ENCODE measurements at regions not wholly inside any gene's neighbourhood (a gene's known extent, or its start where the extent isn't known, plus 50 kb on each side); places are given as distances from the start of the nearest gene placed in this dataset.

GRCh38 chr22:47814474-47814873, 1052.0 kb downstream of the TBC1D22A start:
- Histone ChIP-seq H2AFZ (no peak overlapping the region), H3K27ac (ENCODE audit: low read depth) (no peak overlapping the region), H3K9me2 (ENCODE audit: insufficient read depth) (no peaks in the 10 kb centered on the region), H3K4me1 (ENCODE audit: insufficient read depth) (no peaks in the 10 kb centered on the region), H3K79me2 (replicated peaks; ENCODE audit: insufficient read depth) (no peaks in the 10 kb centered on the region), H3K4me2 (no peak overlapping the region), H3K36me3 (ENCODE audit: insufficient read depth) (peaks cover 4% of the 10 kb centered on the region; the same call in 1 of the 2 replicates), H3K27me3 (ENCODE audit: insufficient read depth) (no peaks in the 10 kb centered on the region), H4K20me1 (replicated peaks; ENCODE audit: insufficient read depth) (no peaks in the 10 kb centered on the region), H3F3A (replicated peaks; ENCODE audit: low read depth) (0 out of 2 replicates have a peak, but pooled peaks cover 4% of the 10 kb centered on the region), H3K4me3 (no peak overlapping the region)
- Mint-ChIP-seq H3K36me3 (ENCODE audit: low read depth) (no peaks in the 10 kb centered on the region; the same call in 2 of the 3 replicates), H3K4me3 (no peak overlapping the region), H3K27me3 (ENCODE audit: insufficient read depth, low read depth, poor library complexity) (peaks cover 3% of the 10 kb centered on the region), H3K4me1 (0 out of 3 replicates have a peak, but pooled peaks cover 2% of the 10 kb centered on the region), H3K27ac (no peak overlapping the region), H3K9me3 (peaks cover 37% of the 10 kb centered on the region)
- TF ChIP-seq ETS1 (IDR thresholded peaks at IDR 0.05) = no peak
- no peak for TF ChIP-seq ZNF114 (CRISPR knock-in tag; IDR thresholded peaks at IDR 0.05)
- no peak for TF ChIP-seq EZH2phosphoT487 (IDR thresholded peaks at IDR 0.05; ENCODE audit: unreplicated experiment)
- no peak for TF ChIP-seq NANOG (IDR thresholded peaks at IDR 0.05; ENCODE audit: borderline replicate concordance)
- no peak for TF ChIP-seq CTCF (conservative IDR thresholded peaks at IDR 0.05; ENCODE audit: low read depth in 2 of 2)
- no peak for TF ChIP-seq POLR2AphosphoS5 (IDR thresholded peaks at IDR 0.05; ENCODE audit: low read depth)
- TF ChIP-seq STAT1 (IDR thresholded peaks at IDR 0.05; ENCODE audit: unreplicated experiment) = no peak
- TF ChIP-seq ZNF331 (CRISPR knock-in tag; IDR thresholded peaks at IDR 0.05; ENCODE audit: low read depth) = no peak
- no peak for TF ChIP-seq EZH2 (IDR thresholded peaks at IDR 0.05; ENCODE audit: low read depth, unreplicated experiment)
- TF ChIP-seq REST (IDR thresholded peaks at IDR 0.05; ENCODE audit: unreplicated experiment) = no peak
- no peak for TF ChIP-seq CREB1 (CRISPR knock-in tag; IDR thresholded peaks at IDR 0.05; ENCODE audit: low read depth)
- no peak for TF ChIP-seq JUNB (IDR thresholded peaks at IDR 0.05; ENCODE audit: unreplicated experiment)
- no peak for TF ChIP-seq ZNF462 (CRISPR knock-in tag; IDR thresholded peaks at IDR 0.05)
- DNase-seq (ENCODE audit: low spot score) = no peak
- ATAC-seq = no peak

Data from GM23338 (cell line).